NK-92 treated with Interleukin-12 subunit alpha and Interleukin-12 subunit beta, amount 100 ng/mL, for 24 hours (cell line): ENCODE measurements at regions not wholly inside any gene's neighbourhood (a gene's known extent, or its start where the extent isn't known, plus 50 kb on each side); places are given as distances from the start of the nearest gene placed in this dataset.
"Not testable (repeated sequence)": the region's sequence is repeated elsewhere in the genome, so short reads cannot be mapped to it uniquely, and the experiment has no call there.

Source experiments
- DNase-seq: peaks from one replicate; lab custom pipeline; 2025; lab: John Stamatoyannopoulos, UW

GRCh38 chr12:127582074-127582473, 684.9 kb upstream of the TMEM132C start:
- DNase-seq: no peak

GRCh38 chr12:127583041-127583440, 683.9 kb upstream of the TMEM132C start:
- DNase-seq: no peak

- DNase-seq: no peak
Measured at GRCh38 chr12:127588249-127588648, 678.7 kb upstream of the TMEM132C start.

- DNase-seq: no peak
Measured at GRCh38 chr12:127589541-127589940, 677.4 kb upstream of the TMEM132C start.

- no peak for DNase-seq
Measured at GRCh38 chr12:127590868-127591267, 676.1 kb upstream of the TMEM132C start.

GRCh38 chr12:127592245-127592644, 674.7 kb upstream of the TMEM132C start:
- no peak for DNase-seq

GRCh38 chr12:127594351-127594970, 672.5 kb upstream of the TMEM132C start:
- no peak for DNase-seq

GRCh38 chr12:127595506-127595905, 671.5 kb upstream of the TMEM132C start:
- no peak for DNase-seq

GRCh38 chr12:127596891-127597290, 670.1 kb upstream of the TMEM132C start:
- DNase-seq: no peak

- DNase-seq: no peak
Measured at GRCh38 chr12:127599436-127599835, 667.5 kb upstream of the TMEM132C start.

- DNase-seq: no peak
Measured at GRCh38 chr12:127600211-127600610, 666.8 kb upstream of the TMEM132C start.

GRCh38 chr12:127606476-127607015, 660.4 kb upstream of the TMEM132C start:
- DNase-seq: no peak

- no peak for DNase-seq
Measured at GRCh38 chr12:127607146-127607725, 659.7 kb upstream of the TMEM132C start.

- not testable (repeated sequence) for DNase-seq
Measured at GRCh38 chr12:127608359-127608758, 658.6 kb upstream of the TMEM132C start.

- no peak for DNase-seq
Measured at GRCh38 chr12:127613056-127613455, 653.9 kb upstream of the TMEM132C start.

GRCh38 chr12:127619869-127620734, 646.9 kb upstream of the TMEM132C start:
- DNase-seq: no peak

GRCh38 chr12:127620735-127621355, 646.1 kb upstream of the TMEM132C start:
- no peak for DNase-seq

- DNase-seq: no peak
Measured at GRCh38 chr12:127621366-127621765, 645.6 kb upstream of the TMEM132C start.

GRCh38 chr12:127623362-127623761, 643.6 kb upstream of the TMEM132C start:
- no peak for DNase-seq

- DNase-seq: no peak
Measured at GRCh38 chr12:127625176-127625771, 641.7 kb upstream of the TMEM132C start.

- no peak for DNase-seq
Measured at GRCh38 chr12:127628645-127629044, 638.3 kb upstream of the TMEM132C start.
